Fibroblast of lung (primary cell): ENCODE measurements at regions not wholly inside any gene's neighbourhood (a gene's known extent, or its start where the extent isn't known, plus 50 kb on each side); places are given as distances from the start of the nearest gene placed in this dataset.

ENCODE experiments used
- DNase-seq, 2 donors: peaks; one replicate each; pipeline versions ENCODE4 v3.0.0 to v3.0.0-alpha.2; 2010; ENCODE audit warnings: low read depth in 2 of 2
- H2AFZ ChIP-seq: 2 replicates; pipeline ENCODE4 v1.5.1; 2012; ENCODE audit warnings: low read length, control low read depth, inconsistent platforms
- H3K27ac ChIP-seq: 2 replicates; pipeline ENCODE4 v1.5.1; 2011; ENCODE audit warnings: low read length, control low read depth; ENCODE audit not compliant: insufficient read depth
- H3K27me3 ChIP-seq: 2 replicates; pipeline ENCODE4 v1.5.1; 2011; ENCODE audit warnings: mild to moderate bottlenecking, low read length; ENCODE audit not compliant: control insufficient read depth, insufficient read depth
- H3K36me3 ChIP-seq: 2 replicates; pipeline ENCODE4 v1.5.1; 2011; ENCODE audit warnings: low read length; ENCODE audit not compliant: control insufficient read depth, insufficient read depth
- H3K4me1 ChIP-seq: 2 replicates; pipeline ENCODE4 v1.5.1; 2011; ENCODE audit warnings: low read length; ENCODE audit not compliant: control insufficient read depth, insufficient read depth; ENCODE audit errors: extremely low read depth
- H3K4me2 ChIP-seq: 2 replicates; pipeline ENCODE4 v1.5.1; 2011; ENCODE audit warnings: low read length, control low read depth; ENCODE audit not compliant: insufficient read depth; ENCODE audit errors: extremely low read depth
- H3K4me3 ChIP-seq, 4 experiments: fragments of 200-600 bp in 1 of 4; sonication (generic) in 1 of 4; replicated peaks in 1 of 4; 2 replicates each; pipeline ENCODE4 v1.5.1; 2011 to 2016; ENCODE audit warnings: low read length in 4 of 4, low read depth in 3 of 4, mild to moderate bottlenecking in 3 of 4, control low read depth in 2 of 4, inconsistent platforms in 1 of 4, mixed read lengths in 1 of 4; ENCODE audit not compliant: insufficient read depth in 1 of 4; ENCODE audit errors: control extremely low read depth in 1 of 4
- H3K79me2 ChIP-seq: 2 replicates; pipeline ENCODE4 v1.5.1; 2012; ENCODE audit warnings: mild to moderate bottlenecking, low read length, inconsistent platforms; ENCODE audit not compliant: control insufficient read depth, insufficient read depth
- H3K9ac ChIP-seq: 2 replicates; pipeline ENCODE4 v1.5.1; 2011; ENCODE audit warnings: mild to moderate bottlenecking, low read length, control low read depth; ENCODE audit not compliant: insufficient read depth
- H3K9me3 ChIP-seq: 2 replicates; pipeline ENCODE4 v1.5.1; 2012; ENCODE audit warnings: low read depth, low read length; ENCODE audit not compliant: control insufficient read depth, insufficient read depth
- H4K20me1 ChIP-seq: 2 replicates; pipeline ENCODE4 v1.5.1; 2011; ENCODE audit warnings: low read length; ENCODE audit not compliant: control insufficient read depth, insufficient read depth; ENCODE audit errors: extremely low read depth
- EZH2 ChIP-seq: IDR thresholded peaks from 2 replicates; pipeline ENCODE4 v1.5.1; 2012; ENCODE audit warnings: low read length, control low read depth, mild to moderate bottlenecking; ENCODE audit errors: missing control alignments
- TF ChIP-seq, protein P1 (sequence below), 2 donors: IDR thresholded peaks in 1 of 2; conservative IDR thresholded peaks in 1 of 2; 1 replicate in 1 of 2; 2 replicates in 1 of 2; pipeline ENCODE4 v1.5.1; 2011 to 2012; ENCODE audit warnings: low read length in 2 of 2, control low read depth in 1 of 2, inconsistent platforms in 1 of 2, low read depth in 1 of 2, mild to moderate bottlenecking in 1 of 2

DNA sequence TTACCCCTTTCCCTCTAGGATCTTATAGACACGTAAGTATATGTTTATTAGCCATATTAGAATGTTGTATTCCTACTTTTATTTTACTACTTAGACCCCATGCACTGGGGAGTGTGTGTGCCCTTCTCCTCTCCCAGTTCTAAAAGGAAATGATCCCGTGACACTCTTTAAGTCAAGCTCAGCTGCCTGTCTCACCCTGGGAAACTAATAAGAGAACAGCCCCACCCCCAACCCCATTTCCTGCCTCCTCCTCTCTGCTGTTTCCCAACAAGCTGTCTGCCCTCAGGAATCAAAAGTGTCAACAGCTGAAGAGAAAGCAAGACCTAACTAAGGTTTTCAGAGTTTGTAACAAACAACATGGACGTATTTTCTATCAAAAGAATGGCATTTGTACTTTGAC lies 92.6 kb upstream of the VAV3 start:
- no peaks in the 10 kb centered on the region for H3K9me3 ChIP-seq
- H3K27me3 ChIP-seq: no peaks in the 10 kb centered on the region
- no peak overlapping the region for H3K9ac ChIP-seq
- H4K20me1 ChIP-seq: no peaks in the 10 kb centered on the region
- H3K4me2 ChIP-seq: no peak overlapping the region
- TF ChIP-seq, protein P1, sequence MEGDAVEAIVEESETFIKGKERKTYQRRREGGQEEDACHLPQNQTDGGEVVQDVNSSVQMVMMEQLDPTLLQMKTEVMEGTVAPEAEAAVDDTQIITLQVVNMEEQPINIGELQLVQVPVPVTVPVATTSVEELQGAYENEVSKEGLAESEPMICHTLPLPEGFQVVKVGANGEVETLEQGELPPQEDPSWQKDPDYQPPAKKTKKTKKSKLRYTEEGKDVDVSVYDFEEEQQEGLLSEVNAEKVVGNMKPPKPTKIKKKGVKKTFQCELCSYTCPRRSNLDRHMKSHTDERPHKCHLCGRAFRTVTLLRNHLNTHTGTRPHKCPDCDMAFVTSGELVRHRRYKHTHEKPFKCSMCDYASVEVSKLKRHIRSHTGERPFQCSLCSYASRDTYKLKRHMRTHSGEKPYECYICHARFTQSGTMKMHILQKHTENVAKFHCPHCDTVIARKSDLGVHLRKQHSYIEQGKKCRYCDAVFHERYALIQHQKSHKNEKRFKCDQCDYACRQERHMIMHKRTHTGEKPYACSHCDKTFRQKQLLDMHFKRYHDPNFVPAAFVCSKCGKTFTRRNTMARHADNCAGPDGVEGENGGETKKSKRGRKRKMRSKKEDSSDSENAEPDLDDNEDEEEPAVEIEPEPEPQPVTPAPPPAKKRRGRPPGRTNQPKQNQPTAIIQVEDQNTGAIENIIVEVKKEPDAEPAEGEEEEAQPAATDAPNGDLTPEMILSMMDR (conservative IDR thresholded peaks at IDR 0.05 in 1 of 2, IDR thresholded peaks at IDR 0.05 in 1 of 2; ENCODE audit: low read depth in 1 of 2, low read length in 2 of 2): no peak
- TF ChIP-seq EZH2: no peak
- H3K36me3 ChIP-seq: no peaks in the 10 kb centered on the region
- no peaks in the 10 kb centered on the region for H3K79me2 ChIP-seq
- H3K4me1 ChIP-seq: no peaks in the 10 kb centered on the region
- no peak overlapping the region for H3K27ac ChIP-seq
- no peak overlapping the region for H2AFZ ChIP-seq
- DNase-seq: peak in 1 of 2 donors; percentile 12
- no peak overlapping the region for H3K4me3 ChIP-seq

GRCh38 chr1:108056436-108056990 lies 91.5 kb upstream of the VAV3 start:
- Histone ChIP-seq H3K4me3 (no peak overlapping the region), H3K27ac (no peak overlapping the region), H3K79me2 (no peaks in the 10 kb centered on the region), H4K20me1 (no peaks in the 10 kb centered on the region), H3K4me1 (no peaks in the 10 kb centered on the region), H3K9me3 (no peaks in the 10 kb centered on the region), H3K36me3 (no peaks in the 10 kb centered on the region), H2AFZ (no peak overlapping the region), H3K27me3 (no peaks in the 10 kb centered on the region), H3K9ac (no peak overlapping the region), H3K4me2 (no peak overlapping the region)
- DNase-seq: no peak
- no peak for TF ChIP-seq EZH2
- TF ChIP-seq, protein P1 (conservative IDR thresholded peaks at IDR 0.05 in 1 of 2, IDR thresholded peaks at IDR 0.05 in 1 of 2; ENCODE audit: low read depth in 1 of 2, low read length in 2 of 2): no peak

DNA sequence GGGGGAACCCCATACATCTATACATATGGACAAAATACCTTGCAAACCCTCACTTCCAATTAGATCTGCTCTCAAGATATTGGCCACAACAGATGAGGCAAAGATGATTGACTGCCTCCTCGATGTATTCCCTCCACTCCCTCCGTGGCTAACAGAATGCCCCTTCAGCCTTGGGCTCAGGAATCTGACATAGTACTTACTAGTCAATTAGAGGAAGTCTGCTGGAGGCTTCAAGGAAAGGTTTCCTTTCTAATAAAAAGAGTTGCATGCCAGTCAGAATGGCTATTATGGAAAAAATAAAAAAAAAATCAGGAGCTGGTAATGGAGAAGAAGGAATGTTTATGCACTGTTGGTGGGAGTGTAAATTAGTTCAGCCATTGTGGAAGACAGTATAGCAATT lies 90.4 kb upstream of the VAV3 start:
- Histone ChIP-seq H3K36me3 (no peaks in the 10 kb centered on the region), H3K4me3 (no peak overlapping the region), H2AFZ (no peak overlapping the region), H3K79me2 (no peaks in the 10 kb centered on the region), H3K9ac (no peak overlapping the region), H3K4me2 (no peak overlapping the region), H4K20me1 (no peaks in the 10 kb centered on the region), H3K27ac (no peak overlapping the region), H3K9me3 (no peaks in the 10 kb centered on the region), H3K27me3 (no peaks in the 10 kb centered on the region), H3K4me1 (no peaks in the 10 kb centered on the region)
- no peak for DNase-seq
- TF ChIP-seq EZH2: no peak
- TF ChIP-seq, protein P1 (conservative IDR thresholded peaks at IDR 0.05 in 1 of 2, IDR thresholded peaks at IDR 0.05 in 1 of 2; ENCODE audit: low read depth in 1 of 2, low read length in 2 of 2): no peak
